HEK293 (cell line): ENCODE measurements at regions not wholly inside any gene's neighbourhood (a gene's known extent, or its start where the extent isn't known, plus 50 kb on each side); places are given as distances from the start of the nearest gene placed in this dataset.
"Not testable (repeated sequence)": the region's sequence is repeated elsewhere in the genome, so short reads cannot be mapped to it uniquely, and the experiment has no call there.

Experiments
- CTCF ChIP-seq: fragments of 450-650 bp; formaldehyde crosslinking; IDR thresholded peaks from 2 replicates; pipeline ENCODE4 v1.5.1; 2016; ENCODE audit warnings: missing biosample characterization, missing genetic modification characterization
- KLF9 ChIP-seq: fragments of 450-650 bp; formaldehyde crosslinking; IDR thresholded peaks from 2 replicates; pipeline ENCODE4 v1.5.1; 2016; ENCODE audit warnings: missing biosample characterization, missing genetic modification characterization, low read depth
- PATZ1 ChIP-seq: fragments of 450-650 bp; formaldehyde crosslinking; IDR thresholded peaks from 2 replicates; pipeline ENCODE4 v1.5.1; 2016; ENCODE audit warnings: missing biosample characterization, missing genetic modification characterization
- ZFHX2 ChIP-seq: fragments of 450-650 bp; formaldehyde crosslinking; conservative IDR thresholded peaks from 2 replicates; pipeline ENCODE4 v1.5.1; 2016; ENCODE audit warnings: missing biosample characterization, missing genetic modification characterization
- ZNF157 ChIP-seq: fragments of 450-650 bp; formaldehyde crosslinking; IDR thresholded peaks from 2 replicates; pipeline ENCODE4 v1.5.1; 2016; ENCODE audit warnings: missing biosample characterization, missing genetic modification characterization
- ZNF280D ChIP-seq: fragments of 450-650 bp; formaldehyde crosslinking; IDR thresholded peaks from 2 replicates; pipeline ENCODE4 v1.5.1; 2016; ENCODE audit warnings: missing biosample characterization, missing genetic modification characterization
- ZNF416 ChIP-seq: fragments of 450-650 bp; formaldehyde crosslinking; IDR thresholded peaks from 2 replicates; pipeline ENCODE4 v1.5.1; 2016; ENCODE audit warnings: missing biosample characterization, missing genetic modification characterization
- ZNF629 ChIP-seq: fragments of 450-650 bp; formaldehyde crosslinking; IDR thresholded peaks from 2 replicates; pipeline ENCODE4 v1.5.1; 2017; ENCODE audit warnings: missing biosample characterization, missing genetic modification characterization
- ZNF658 ChIP-seq: fragments of 450-650 bp; formaldehyde crosslinking; IDR thresholded peaks from 2 replicates; pipeline ENCODE4; 2016; ENCODE audit warnings: missing biosample characterization, missing genetic modification characterization
- ZNF776 ChIP-seq: fragments of 450-650 bp; formaldehyde crosslinking; IDR thresholded peaks from 2 replicates; pipeline ENCODE4 v1.5.0; 2017; ENCODE audit warnings: missing biosample characterization, missing genetic modification characterization, borderline replicate concordance
- ZNF843 ChIP-seq: fragments of 450-650 bp; formaldehyde crosslinking; IDR thresholded peaks from 2 replicates; pipeline ENCODE4 v1.5.1; 2016; ENCODE audit warnings: missing biosample characterization, missing genetic modification characterization

GRCh38 chr5:142208244-142208643 is 99.7 kb downstream of the NDFIP1 start:
- not testable (repeated sequence) for TF ChIP-seq CTCF (tag by site-specific recombination); ZNF843 (tag by site-specific recombination); KLF9 (tag by site-specific recombination); PATZ1; ZNF629 (tag by site-specific recombination); ZNF280D (tag by site-specific recombination); ZNF776 (tag by site-specific recombination); ZNF416 (tag by site-specific recombination); ZNF658; ZNF157; ZFHX2 (tag by site-specific recombination)
